Panc1 (cell line): ENCODE measurements at regions not wholly inside any gene's neighbourhood (a gene's known extent, or its start where the extent isn't known, plus 50 kb on each side); places are given as distances from the start of the nearest gene placed in this dataset.

Experiments
- ATAC-seq: fragments of 200-7000 bp; cut with Tn5 transposase; 2 replicates; pipeline ENCODE4 v1.9.1; 2020; ENCODE audit warnings: mild to moderate bottlenecking, moderate library complexity
- BruUV-seq: library from RNA; stranded (reverse); fragments of 400-500 nt; replicated peaks from 2 replicates; lab custom pipeline; 2021; lab: Mats Ljungman, UMichigan
- CTCF ChIA-PET: fragments of 300-600 bp; sonication (Branson Sonifier 250); formaldehyde crosslinking; loops from one replicate; lab custom pipeline; 2022; ENCODE audit warnings: antibody characterized with exemption; lab: Charles Lee
- POLR2A ChIA-PET: fragments of 300-600 bp; sonication (Branson Sonifier 250); formaldehyde crosslinking; loops from one replicate; lab custom pipeline; 2022; ENCODE audit warnings: antibody characterized with exemption; lab: Charles Lee
- DNase-seq: peaks from one replicate; pipeline ENCODE4 v3.0.0-alpha.2; 2010; ENCODE audit warnings: low read depth, low spot score
- H3K27ac ChIP-seq: 2 replicates; pipeline ENCODE4 v1.5.1; 2011; ENCODE audit warnings: mild to moderate bottlenecking, low read length, inconsistent platforms
- H3K27me3 ChIP-seq: fragments of 200-500 bp; sonication (Bioruptor generic); 2 replicates; pipeline ENCODE4 v1.6.0; 2014; ENCODE audit warnings: low read length, inconsistent platforms; ENCODE audit not compliant: control insufficient read depth, insufficient read depth
- H3K36me3 ChIP-seq: fragments of 200-500 bp; sonication (Bioruptor generic); 2 replicates; pipeline ENCODE4 v1.5.1; 2014; ENCODE audit warnings: inconsistent platforms, mild to moderate bottlenecking, low read length, moderate library complexity; ENCODE audit not compliant: control insufficient read depth, insufficient read depth
- H3K4me1 ChIP-seq: 2 replicates; pipeline ENCODE4 v1.5.1; 2011; ENCODE audit warnings: inconsistent platforms, mild to moderate bottlenecking, low read length, moderate library complexity; ENCODE audit not compliant: control insufficient read depth, insufficient read depth
- H3K4me3 ChIP-seq, 2 experiments: 2 replicates each; pipeline ENCODE4 v1.5.1; 2011 to 2012; ENCODE audit warnings: low read depth in 2 of 2, low read length in 2 of 2, mild to moderate bottlenecking in 2 of 2, inconsistent platforms in 1 of 2, moderate library complexity in 1 of 2
- H3K9me3 ChIP-seq: fragments of 200-500 bp; sonication (Bioruptor generic); 2 replicates; pipeline ENCODE4 v1.5.1; 2014; ENCODE audit warnings: low read depth, mild to moderate bottlenecking, inconsistent platforms, low read length, moderate library complexity; ENCODE audit not compliant: control insufficient read depth, insufficient read depth
- CTCF ChIP-seq: fragments of 450-650 bp; IDR thresholded peaks from 2 replicates; pipeline ENCODE4 v1.5.1; 2017; ENCODE audit warnings: mild to moderate bottlenecking
- POLR2AphosphoS5 ChIP-seq: IDR thresholded peaks from 2 replicates; pipeline ENCODE4 v1.6.1; 2012; ENCODE audit warnings: mild to moderate bottlenecking, low read depth, low read length, moderate library complexity
- SIN3A ChIP-seq: IDR thresholded peaks from 2 replicates; pipeline ENCODE4 v1.6.1; 2012; ENCODE audit warnings: low read depth, mild to moderate bottlenecking, low read length, moderate library complexity, borderline replicate concordance; ENCODE audit not compliant: insufficient read depth
- TCF7L2 ChIP-seq: IDR thresholded peaks from 2 replicates; pipeline ENCODE4 v1.6.1; 2011; ENCODE audit warnings: mild to moderate bottlenecking, low read depth, low read length, inconsistent platforms
- in situ Hi-C: cut with HindIII; loops from 2 replicates; pipeline ENCODE4 v1.10.0; 2016; ENCODE audit warnings: low sequenced_read_pairs, low pct_unique_long_range_greater_than_20kb
- intact Hi-C: fragments of 100-400 bp; cut with micrococcal nuclease; formaldehyde crosslinking; loops from one replicate; pipeline ENCODE4 v1.10.0; 2022; ENCODE audit not compliant: unreplicated experiment
- TF ChIP-seq, protein P1 (sequence below), 2 experiments: IDR thresholded peaks; 2 replicates each; pipeline ENCODE4 v1.6.1; 2011 to 2012; ENCODE audit warnings: low read depth in 2 of 2, control low read depth in 1 of 2, low read length in 1 of 2, mild to moderate bottlenecking in 1 of 2, moderate library complexity in 1 of 2; ENCODE audit not compliant: insufficient read depth in 1 of 2

- intact Hi-C loops (no loop called here), in situ Hi-C loops (no loop called here)
- ChIA-PET CTCF (no interaction called here), POLR2A (no interaction called here)
- Histone ChIP-seq H3K4me1 (peaks cover 29% of the 10 kb centered on the region), H3K27ac (peak overlapping the region; percentile 67), H3K36me3 (no peaks in the 10 kb centered on the region), H3K4me3 (no peak overlapping the region), H3K27me3 (no peaks in the 10 kb centered on the region), H3K9me3 (peaks cover 9% of the 10 kb centered on the region; the same call in 1 of the 2 replicates)
- BruUV-seq: no TSS peak
- DNase-seq (no peak), ATAC-seq (no peak)
- TF ChIP-seq, protein P1, sequence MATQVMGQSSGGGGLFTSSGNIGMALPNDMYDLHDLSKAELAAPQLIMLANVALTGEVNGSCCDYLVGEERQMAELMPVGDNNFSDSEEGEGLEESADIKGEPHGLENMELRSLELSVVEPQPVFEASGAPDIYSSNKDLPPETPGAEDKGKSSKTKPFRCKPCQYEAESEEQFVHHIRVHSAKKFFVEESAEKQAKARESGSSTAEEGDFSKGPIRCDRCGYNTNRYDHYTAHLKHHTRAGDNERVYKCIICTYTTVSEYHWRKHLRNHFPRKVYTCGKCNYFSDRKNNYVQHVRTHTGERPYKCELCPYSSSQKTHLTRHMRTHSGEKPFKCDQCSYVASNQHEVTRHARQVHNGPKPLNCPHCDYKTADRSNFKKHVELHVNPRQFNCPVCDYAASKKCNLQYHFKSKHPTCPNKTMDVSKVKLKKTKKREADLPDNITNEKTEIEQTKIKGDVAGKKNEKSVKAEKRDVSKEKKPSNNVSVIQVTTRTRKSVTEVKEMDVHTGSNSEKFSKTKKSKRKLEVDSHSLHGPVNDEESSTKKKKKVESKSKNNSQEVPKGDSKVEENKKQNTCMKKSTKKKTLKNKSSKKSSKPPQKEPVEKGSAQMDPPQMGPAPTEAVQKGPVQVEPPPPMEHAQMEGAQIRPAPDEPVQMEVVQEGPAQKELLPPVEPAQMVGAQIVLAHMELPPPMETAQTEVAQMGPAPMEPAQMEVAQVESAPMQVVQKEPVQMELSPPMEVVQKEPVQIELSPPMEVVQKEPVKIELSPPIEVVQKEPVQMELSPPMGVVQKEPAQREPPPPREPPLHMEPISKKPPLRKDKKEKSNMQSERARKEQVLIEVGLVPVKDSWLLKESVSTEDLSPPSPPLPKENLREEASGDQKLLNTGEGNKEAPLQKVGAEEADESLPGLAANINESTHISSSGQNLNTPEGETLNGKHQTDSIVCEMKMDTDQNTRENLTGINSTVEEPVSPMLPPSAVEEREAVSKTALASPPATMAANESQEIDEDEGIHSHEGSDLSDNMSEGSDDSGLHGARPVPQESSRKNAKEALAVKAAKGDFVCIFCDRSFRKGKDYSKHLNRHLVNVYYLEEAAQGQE (IDR thresholded peaks at IDR 0.05; ENCODE audit: insufficient read depth in 1 of 2, low read depth in 2 of 2, low read length in 1 of 2): no peak
- TF ChIP-seq TCF7L2: no peak
- TF ChIP-seq SIN3A: no peak
- TF ChIP-seq CTCF: no peak
- TF ChIP-seq POLR2AphosphoS5: no peak
Measured at GRCh38 chr15:70429056-70429722, 331.5 kb upstream of the TLE3 start.

- Histone ChIP-seq H3K36me3 (no peaks in the 10 kb centered on the region), H3K27me3 (no peaks in the 10 kb centered on the region), H3K4me3 (no peak overlapping the region), H3K27ac (peak overlapping the region; percentile 67), H3K9me3 (peaks cover 9% of the 10 kb centered on the region; the same call in 1 of the 2 replicates), H3K4me1 (peaks cover 28% of the 10 kb centered on the region)
- CTCF ChIA-PET: no interaction called here
- POLR2A ChIA-PET: no interaction called here
- ATAC-seq: no peak
- no peak for DNase-seq
- in situ Hi-C loops (no loop called here), intact Hi-C loops (no loop called here)
- no peak for TF ChIP-seq TCF7L2
- TF ChIP-seq, protein P1 (IDR thresholded peaks at IDR 0.05; ENCODE audit: insufficient read depth in 1 of 2, low read depth in 2 of 2, low read length in 1 of 2): no peak
- no peak for TF ChIP-seq SIN3A
- TF ChIP-seq CTCF: no peak
- no peak for TF ChIP-seq POLR2AphosphoS5
- BruUV-seq: no TSS peak
Measured at GRCh38 chr15:70428211-70428822, 330.6 kb upstream of the TLE3 start.
